ENCODE measurements at regions not wholly inside any gene's neighbourhood (a gene's known extent, or its start where the extent isn't known, plus 50 kb on each side); places are given as distances from the start of the nearest gene placed in this dataset.
A peak's percentile ranks its signal among the peaks of the same experiment; 100 is the strongest.
"Not testable (repeated sequence)": the region's sequence is repeated elsewhere in the genome, so short reads cannot be mapped to it uniquely, and the experiment has no call there.

- no peak for DNase-seq (ENCODE audit: low spot score)
- no peaks in the 10 kb centered on the region for H3K9me3 Mint-ChIP-seq (ENCODE audit: low read depth)
- no peaks in the 10 kb centered on the region for H3K36me3 Mint-ChIP-seq (ENCODE audit: low read depth)
- TF ChIP-seq, protein P1, sequence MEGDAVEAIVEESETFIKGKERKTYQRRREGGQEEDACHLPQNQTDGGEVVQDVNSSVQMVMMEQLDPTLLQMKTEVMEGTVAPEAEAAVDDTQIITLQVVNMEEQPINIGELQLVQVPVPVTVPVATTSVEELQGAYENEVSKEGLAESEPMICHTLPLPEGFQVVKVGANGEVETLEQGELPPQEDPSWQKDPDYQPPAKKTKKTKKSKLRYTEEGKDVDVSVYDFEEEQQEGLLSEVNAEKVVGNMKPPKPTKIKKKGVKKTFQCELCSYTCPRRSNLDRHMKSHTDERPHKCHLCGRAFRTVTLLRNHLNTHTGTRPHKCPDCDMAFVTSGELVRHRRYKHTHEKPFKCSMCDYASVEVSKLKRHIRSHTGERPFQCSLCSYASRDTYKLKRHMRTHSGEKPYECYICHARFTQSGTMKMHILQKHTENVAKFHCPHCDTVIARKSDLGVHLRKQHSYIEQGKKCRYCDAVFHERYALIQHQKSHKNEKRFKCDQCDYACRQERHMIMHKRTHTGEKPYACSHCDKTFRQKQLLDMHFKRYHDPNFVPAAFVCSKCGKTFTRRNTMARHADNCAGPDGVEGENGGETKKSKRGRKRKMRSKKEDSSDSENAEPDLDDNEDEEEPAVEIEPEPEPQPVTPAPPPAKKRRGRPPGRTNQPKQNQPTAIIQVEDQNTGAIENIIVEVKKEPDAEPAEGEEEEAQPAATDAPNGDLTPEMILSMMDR (IDR thresholded peaks at IDR 0.05), result no peak
- H3K27ac Mint-ChIP-seq (ENCODE audit: unreplicated experiment), result no peak overlapping the region
- peaks cover 12% of the 10 kb centered on the region for H3K4me1 Mint-ChIP-seq (ENCODE audit: low read depth)
- H3K4me3 Mint-ChIP-seq (ENCODE audit: unreplicated experiment), result no peak overlapping the region
- H3K27me3 Mint-ChIP-seq (ENCODE audit: low read depth), result no peaks in the 10 kb centered on the region
These were observed 131.9 kb upstream of the ZNF217 start for GRCh38 chr20:53725575-53725970.

DNA sequence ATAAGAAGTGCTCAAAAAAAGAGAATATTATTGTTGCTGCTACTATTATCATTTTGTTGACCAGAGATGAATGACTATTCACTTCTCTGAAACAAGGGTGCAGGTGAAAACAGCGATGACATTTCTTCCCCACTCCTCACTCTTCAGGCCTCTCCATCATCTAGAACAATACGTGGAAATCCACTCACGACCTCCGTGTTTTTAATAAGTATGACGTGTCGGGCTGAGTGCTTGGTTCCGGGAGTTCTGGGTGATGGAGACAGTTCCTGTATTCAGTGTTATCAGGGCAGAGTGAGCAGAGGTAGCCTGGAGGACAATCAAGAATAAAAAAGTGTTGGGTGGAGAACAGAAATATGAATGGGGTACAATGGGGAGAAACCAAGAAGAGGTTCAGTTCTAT is 130.0 kb upstream of the ZNF217 start:
- H3K4me3 Mint-ChIP-seq (ENCODE audit: unreplicated experiment), result no peak overlapping the region
- no peak overlapping the region for H3K27ac Mint-ChIP-seq (ENCODE audit: unreplicated experiment)
- TF ChIP-seq, protein P1 (IDR thresholded peaks at IDR 0.05), result no peak
- H3K27me3 Mint-ChIP-seq (ENCODE audit: low read depth), result no peaks in the 10 kb centered on the region
- no peaks in the 10 kb centered on the region for H3K36me3 Mint-ChIP-seq (ENCODE audit: low read depth)
- no peaks in the 10 kb centered on the region for H3K9me3 Mint-ChIP-seq (ENCODE audit: low read depth)
- peaks cover 9% of the 10 kb centered on the region for H3K4me1 Mint-ChIP-seq (ENCODE audit: low read depth)
- no peak for DNase-seq (ENCODE audit: low spot score)

DNA sequence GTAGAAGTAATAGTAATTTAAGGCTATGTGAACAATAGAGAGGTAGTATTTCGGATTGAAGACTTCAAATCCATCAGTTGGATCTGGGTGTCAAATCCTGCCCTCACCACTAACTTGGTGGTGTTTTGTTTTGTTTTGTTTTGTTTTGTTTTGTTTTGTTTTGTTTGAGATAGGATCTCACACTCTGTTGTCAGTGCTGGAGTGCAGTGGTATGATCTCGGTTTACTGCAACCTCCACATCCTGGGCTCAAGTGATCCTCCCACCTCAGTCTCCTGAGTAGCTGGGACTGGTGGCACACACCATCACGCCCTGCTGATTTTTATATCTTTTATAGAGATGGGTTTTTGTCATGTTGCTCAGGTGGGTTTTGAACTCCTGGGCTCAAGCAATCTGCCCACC is 129.4 kb upstream of the ZNF217 start:
- Mint-ChIP-seq H3K36me3 (ENCODE audit: low read depth) (no peaks in the 10 kb centered on the region), H3K4me3 (ENCODE audit: unreplicated experiment) (no peak overlapping the region), H3K27ac (ENCODE audit: unreplicated experiment) (no peak overlapping the region), H3K27me3 (ENCODE audit: low read depth) (no peaks in the 10 kb centered on the region), H3K4me1 (ENCODE audit: low read depth) (peaks cover 9% of the 10 kb centered on the region), H3K9me3 (ENCODE audit: low read depth) (no peaks in the 10 kb centered on the region)
- DNase-seq (ENCODE audit: low spot score), result no peak
- TF ChIP-seq, protein P1 (IDR thresholded peaks at IDR 0.05), result no peak

GRCh38 chr20:53722515-53723036 is 128.9 kb upstream of the ZNF217 start:
- peaks cover 9% of the 10 kb centered on the region for H3K4me1 Mint-ChIP-seq (ENCODE audit: low read depth)
- H3K36me3 Mint-ChIP-seq (ENCODE audit: low read depth), result no peaks in the 10 kb centered on the region
- no peak overlapping the region for H3K27ac Mint-ChIP-seq (ENCODE audit: unreplicated experiment)
- DNase-seq (ENCODE audit: low spot score), result no peak
- no peaks in the 10 kb centered on the region for H3K27me3 Mint-ChIP-seq (ENCODE audit: low read depth)
- TF ChIP-seq, protein P1 (IDR thresholded peaks at IDR 0.05), result no peak
- H3K9me3 Mint-ChIP-seq (ENCODE audit: low read depth), result no peaks in the 10 kb centered on the region
- H3K4me3 Mint-ChIP-seq (ENCODE audit: unreplicated experiment), result no peak overlapping the region

DNA sequence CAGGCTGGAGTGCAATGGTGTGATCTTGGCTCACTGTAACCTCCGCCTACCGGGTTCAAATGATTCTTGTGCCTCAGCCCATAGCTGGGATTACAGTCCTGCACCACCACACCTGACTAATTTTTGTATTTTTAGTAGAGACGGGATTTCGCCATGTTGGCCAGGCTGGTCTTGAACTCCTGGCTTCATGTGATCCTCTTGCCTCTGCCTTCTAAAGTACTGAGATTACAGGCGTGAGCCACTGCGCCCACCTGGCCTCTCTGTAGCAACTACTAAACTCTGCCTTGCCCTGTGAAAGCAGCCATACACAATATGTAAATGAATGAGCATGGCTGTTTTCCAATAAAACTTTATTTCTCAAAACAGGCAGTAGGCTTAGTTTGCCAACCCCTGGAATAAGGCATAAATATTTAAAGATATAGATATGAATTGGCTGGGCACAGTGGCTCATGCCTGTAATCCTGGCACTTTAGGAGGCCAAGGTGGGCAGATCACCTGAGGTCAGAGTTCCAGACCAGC is 127.9 kb upstream of the ZNF217 start:
- peak overlapping the region; percentile 55 for H3K27ac Mint-ChIP-seq (ENCODE audit: unreplicated experiment)
- not testable (repeated sequence) for DNase-seq (ENCODE audit: low spot score); H3K36me3 Mint-ChIP-seq (ENCODE audit: low read depth); H3K4me3 Mint-ChIP-seq (ENCODE audit: unreplicated experiment); H3K9me3 Mint-ChIP-seq (ENCODE audit: low read depth); H3K27me3 Mint-ChIP-seq (ENCODE audit: low read depth); H3K4me1 Mint-ChIP-seq (ENCODE audit: low read depth)

DNA sequence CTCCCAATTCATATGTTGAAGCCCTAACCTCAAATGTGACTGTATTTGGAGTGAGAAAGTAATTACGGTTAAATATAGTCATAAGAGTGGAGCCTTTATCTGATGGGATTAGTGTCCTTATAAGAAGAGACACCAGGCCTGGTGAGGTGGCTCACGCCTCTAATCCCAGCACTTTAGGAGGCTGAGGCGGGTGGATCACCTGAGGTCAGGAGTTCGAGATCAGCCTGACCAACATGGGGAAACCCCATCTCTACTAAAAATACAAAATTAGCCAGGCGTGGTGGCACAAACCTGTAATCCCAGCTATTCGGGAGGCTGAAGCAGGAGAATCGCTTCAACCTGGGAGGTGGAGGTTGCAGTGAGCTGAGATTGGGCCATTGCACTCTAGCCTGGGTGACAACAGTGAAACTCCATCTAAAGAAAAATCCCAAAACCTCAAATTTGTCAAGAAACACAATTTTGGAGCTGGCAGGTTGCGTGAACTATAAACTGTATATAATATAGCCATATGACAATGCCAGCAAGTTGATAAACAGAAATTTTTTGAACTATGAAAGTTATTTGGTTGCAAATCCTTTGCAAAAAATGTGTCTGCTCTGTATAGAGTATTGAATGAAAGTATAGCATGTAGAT is 125.6 kb upstream of the ZNF217 start:
- H3K36me3 Mint-ChIP-seq (ENCODE audit: low read depth); H3K27me3 Mint-ChIP-seq (ENCODE audit: low read depth): not testable (repeated sequence)

More for the DNA sequence above, 125.6 kb upstream of the ZNF217 start:
- H3K27ac Mint-ChIP-seq (ENCODE audit: unreplicated experiment); H3K9me3 Mint-ChIP-seq (ENCODE audit: low read depth); H3K4me1 Mint-ChIP-seq (ENCODE audit: low read depth); H3K4me3 Mint-ChIP-seq (ENCODE audit: unreplicated experiment); DNase-seq (ENCODE audit: low spot score): not testable (repeated sequence)
